HUES6 (cell line): ENCODE measurements at regions not wholly inside any gene's neighbourhood (a gene's known extent, or its start where the extent isn't known, plus 50 kb on each side); places are given as distances from the start of the nearest gene placed in this dataset.
"Not testable (repeated sequence)": the region's sequence is repeated elsewhere in the genome, so short reads cannot be mapped to it uniquely, and the experiment has no call there.

Experiments
- H3K27ac ChIP-seq: 2 replicates; pipeline ENCODE4 v1.7.0; 2013; ENCODE audit warnings: low read depth, mild to moderate bottlenecking, low read length, inconsistent platforms
- H3K27me3 ChIP-seq: 2 replicates; pipeline ENCODE4 v1.6.1; 2013; ENCODE audit warnings: low read length; ENCODE audit not compliant: control insufficient read depth, insufficient read depth
- H3K36me3 ChIP-seq: 2 replicates; pipeline ENCODE4 v1.6.1; 2013; ENCODE audit warnings: low read length; ENCODE audit not compliant: control insufficient read depth, insufficient read depth
- H3K4me1 ChIP-seq: 2 replicates; pipeline ENCODE4 v1.6.1; 2013; ENCODE audit warnings: low read length; ENCODE audit not compliant: control insufficient read depth, insufficient read depth
- H3K4me3 ChIP-seq: 2 replicates; pipeline ENCODE4 v1.5.1; 2013; ENCODE audit warnings: low read depth, low read length
- H3K9ac ChIP-seq: one replicate; pipeline ENCODE4 v1.6.1; 2013; ENCODE audit warnings: mild to moderate bottlenecking, low read length
- H3K9me3 ChIP-seq: 2 replicates; pipeline ENCODE4 v1.6.1; 2013; ENCODE audit warnings: low read depth, low read length; ENCODE audit not compliant: control insufficient read depth, insufficient read depth

GRCh38 chr6:27748661-27749060 is 163.5 kb downstream of the OR2B2 start:
- Histone ChIP-seq H3K4me3 (no peak overlapping the region), H3K9me3 (no peaks in the 10 kb centered on the region), H3K4me1 (no peaks in the 10 kb centered on the region), H3K27ac (no peak overlapping the region), H3K36me3 (no peaks in the 10 kb centered on the region), H3K27me3 (peaks cover 85% of the 10 kb centered on the region), H3K9ac (no peak overlapping the region)

DNA sequence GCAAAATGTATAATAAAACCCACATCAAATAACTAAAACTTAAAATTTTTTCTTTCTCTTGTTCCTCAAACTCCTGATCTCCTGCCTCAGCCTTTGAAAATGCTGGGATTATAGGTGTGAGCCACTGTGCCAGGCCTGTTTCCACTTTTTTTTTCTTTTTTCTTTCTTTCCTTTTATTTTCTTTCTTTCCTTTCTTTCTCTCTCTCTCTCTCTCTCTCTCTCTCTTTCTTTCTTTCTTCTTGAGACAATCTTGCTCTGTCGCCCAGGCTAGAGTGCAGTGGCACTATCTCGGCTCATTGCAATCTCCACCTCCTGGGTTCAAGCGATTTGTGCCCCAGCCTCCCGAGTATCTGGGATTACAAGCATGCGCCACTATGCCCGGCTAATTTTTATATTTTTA is 164.6 kb downstream of the OR2B2 start:
- no peaks in the 10 kb centered on the region for H3K36me3 ChIP-seq
- no peak overlapping the region for H3K27ac ChIP-seq
- no peak overlapping the region for H3K9ac ChIP-seq
- no peaks in the 10 kb centered on the region for H3K9me3 ChIP-seq
- no peak overlapping the region for H3K4me3 ChIP-seq
- no peaks in the 10 kb centered on the region for H3K4me1 ChIP-seq
- H3K27me3 ChIP-seq, result peaks cover 95% of the 10 kb centered on the region

DNA sequence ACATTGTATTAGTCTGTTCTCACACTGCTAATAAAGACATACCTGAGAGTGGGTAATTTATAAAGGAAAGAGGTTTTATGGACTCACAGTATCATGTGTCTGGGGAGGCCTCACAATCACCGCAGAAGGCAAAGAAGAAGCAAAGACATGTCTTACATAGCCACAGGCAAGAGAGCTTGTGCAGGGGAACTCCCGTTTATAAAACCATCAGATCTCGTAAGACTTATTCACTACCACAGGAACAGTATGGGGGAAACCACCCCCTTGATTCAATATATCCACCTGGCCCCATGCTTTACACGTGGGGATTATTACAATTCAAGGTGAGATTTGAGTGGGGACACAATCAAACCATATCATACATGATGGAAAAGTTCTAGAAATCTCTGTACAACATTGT is 165.3 kb downstream of the OR2B2 start:
- not testable (repeated sequence) for H3K4me3 ChIP-seq, H3K27ac ChIP-seq, H3K4me1 ChIP-seq, H3K9ac ChIP-seq, H3K36me3 ChIP-seq, H3K9me3 ChIP-seq
- H3K27me3 ChIP-seq, result peaks cover 100% of the 10 kb centered on the region

DNA sequence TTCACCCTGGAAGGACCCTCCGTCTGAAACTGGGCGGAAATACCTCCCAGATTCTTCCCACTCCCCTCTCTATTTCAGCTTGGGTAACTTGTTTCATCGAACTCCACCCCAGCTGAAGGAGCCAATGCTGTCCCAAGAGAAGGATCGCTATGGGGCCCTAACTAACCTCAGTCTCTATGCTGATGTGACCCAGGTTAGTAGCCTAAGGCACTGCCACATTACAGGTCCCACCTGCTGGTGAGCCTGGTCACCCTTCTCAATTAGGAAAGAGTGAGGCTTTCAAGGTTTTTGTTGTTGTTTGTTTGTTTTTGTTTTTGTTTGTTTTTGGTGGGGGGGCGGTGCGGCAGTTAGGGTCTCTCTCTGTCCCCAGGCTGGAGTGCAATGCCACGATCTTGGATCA is 168.4 kb downstream of the OR2B2 start:
- Histone ChIP-seq H3K9me3 (no peaks in the 10 kb centered on the region), H3K27ac (no peak overlapping the region), H3K4me3 (peak overlapping the region; percentile 39; the same call in 1 of the 2 replicates), H3K36me3 (no peaks in the 10 kb centered on the region), H3K9ac (no peak overlapping the region), H3K27me3 (peaks cover 91% of the 10 kb centered on the region), H3K4me1 (no peaks in the 10 kb centered on the region)

DNA sequence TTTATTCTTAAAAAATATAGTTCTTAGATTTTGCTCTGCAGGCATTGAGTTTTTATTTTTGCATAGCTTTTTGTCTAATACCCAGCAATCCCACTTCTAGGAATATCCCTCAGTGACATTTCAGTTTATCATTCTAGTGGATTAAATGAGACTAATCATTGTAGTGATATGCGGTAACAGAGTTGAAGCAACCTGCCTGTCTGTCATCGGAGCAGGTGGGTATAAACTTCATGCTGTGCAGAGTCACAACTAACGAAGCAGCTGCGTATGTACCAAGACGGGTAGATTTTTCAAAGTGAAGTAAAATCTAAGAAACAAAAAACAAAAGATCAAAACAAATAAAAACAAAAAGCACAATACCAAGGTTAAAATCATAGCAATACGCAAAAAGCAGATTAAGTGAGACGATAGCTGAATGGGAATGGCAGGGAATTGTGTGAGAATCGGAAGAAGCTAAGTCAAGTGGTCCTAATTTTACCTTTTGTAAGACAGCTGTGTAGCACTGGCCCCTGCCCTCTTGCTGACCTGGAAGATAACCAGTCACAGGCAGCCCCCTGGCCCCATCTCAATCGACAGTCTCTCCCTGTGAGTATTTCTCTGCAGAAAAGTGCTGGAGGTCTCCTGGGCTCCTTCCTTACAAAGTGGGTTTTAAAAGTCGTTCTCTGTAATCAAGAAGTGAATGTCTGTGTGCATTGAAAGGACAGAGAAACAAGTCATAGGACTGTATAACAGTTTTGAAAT is 169.2 kb downstream of the OR2B2 start:
- Histone ChIP-seq H3K27me3 (peaks cover 86% of the 10 kb centered on the region), H3K4me3 (no peak overlapping the region; the same call in 1 of the 2 replicates), H3K9me3 (no peaks in the 10 kb centered on the region), H3K36me3 (no peaks in the 10 kb centered on the region), H3K27ac (no peak overlapping the region), H3K9ac (no peak overlapping the region), H3K4me1 (no peaks in the 10 kb centered on the region)

DNA sequence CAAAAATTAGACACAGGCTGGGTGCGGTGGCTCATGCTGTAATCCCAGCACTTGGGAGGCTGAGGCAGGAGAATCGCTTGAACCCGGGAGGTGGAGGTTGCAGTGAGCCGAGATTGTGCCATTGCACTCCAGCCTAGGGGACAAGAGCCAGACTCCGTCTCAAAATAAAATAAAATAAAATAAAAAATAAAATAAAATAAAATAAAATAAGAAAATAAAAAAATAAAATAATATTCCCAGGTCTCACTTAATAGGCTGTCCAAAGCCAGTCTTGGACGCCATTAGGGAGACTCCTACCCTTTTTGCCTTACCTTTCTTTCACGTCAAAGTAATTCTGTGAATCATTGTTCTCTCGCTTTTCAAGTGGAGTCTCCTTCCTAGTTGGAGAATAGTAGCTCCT is 172.3 kb downstream of the OR2B2 start:
- peaks cover 74% of the 10 kb centered on the region for H3K27me3 ChIP-seq

DNA sequence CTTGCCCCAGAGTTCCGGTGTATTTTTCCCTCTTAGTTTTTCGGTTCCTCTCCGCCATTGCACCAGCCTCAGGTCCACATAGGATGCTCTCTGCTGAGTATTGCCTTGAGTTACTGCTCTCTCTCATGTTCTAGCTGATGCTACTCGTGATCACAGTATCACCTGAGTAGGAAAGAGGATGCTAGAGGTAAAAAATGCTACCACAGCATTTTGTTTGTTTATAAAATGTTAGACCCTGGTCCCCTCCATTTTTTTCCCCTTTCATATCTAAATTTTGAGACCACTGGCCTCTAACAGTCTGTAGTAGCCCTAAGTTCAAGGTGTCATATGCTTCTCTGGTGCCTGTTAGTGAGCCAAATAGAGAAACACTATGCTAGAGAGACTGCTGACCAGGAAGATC is 175.5 kb downstream of the OR2B2 start:
- Histone ChIP-seq H3K9ac (no peak overlapping the region), H3K9me3 (no peaks in the 10 kb centered on the region), H3K4me1 (no peaks in the 10 kb centered on the region), H3K27ac (no peak overlapping the region), H3K4me3 (no peak overlapping the region), H3K36me3 (no peaks in the 10 kb centered on the region), H3K27me3 (peaks cover 43% of the 10 kb centered on the region)

More for the DNA sequence above, 172.3 kb downstream of the OR2B2 start:
- H3K4me3 ChIP-seq, H3K36me3 ChIP-seq, H3K9ac ChIP-seq, H3K9me3 ChIP-seq, H3K4me1 ChIP-seq, H3K27ac ChIP-seq: not testable (repeated sequence)

GRCh38 chr6:27728442-27728841 is 183.8 kb downstream of the OR2B2 start:
- H3K36me3 ChIP-seq, result no peaks in the 10 kb centered on the region
- no peak overlapping the region for H3K4me3 ChIP-seq

GRCh38 chr6:27726619-27727023 is 185.6 kb downstream of the OR2B2 start:
- peaks cover 41% of the 10 kb centered on the region for H3K27me3 ChIP-seq
- no peaks in the 10 kb centered on the region for H3K36me3 ChIP-seq
- no peak overlapping the region for H3K9ac ChIP-seq
- no peaks in the 10 kb centered on the region for H3K9me3 ChIP-seq
- H3K27ac ChIP-seq, result no peak overlapping the region
- peaks cover 6% of the 10 kb centered on the region; the same call in 1 of the 2 replicates for H3K4me1 ChIP-seq
- no peak overlapping the region for H3K4me3 ChIP-seq

More at GRCh38 chr6:27728442-27728841, 183.8 kb downstream of the OR2B2 start:
- H3K4me1 ChIP-seq, result no peaks in the 10 kb centered on the region
- H3K27me3 ChIP-seq, result peaks cover 38% of the 10 kb centered on the region
- H3K9ac ChIP-seq, result no peak overlapping the region
- no peaks in the 10 kb centered on the region for H3K9me3 ChIP-seq
- no peak overlapping the region for H3K27ac ChIP-seq

DNA sequence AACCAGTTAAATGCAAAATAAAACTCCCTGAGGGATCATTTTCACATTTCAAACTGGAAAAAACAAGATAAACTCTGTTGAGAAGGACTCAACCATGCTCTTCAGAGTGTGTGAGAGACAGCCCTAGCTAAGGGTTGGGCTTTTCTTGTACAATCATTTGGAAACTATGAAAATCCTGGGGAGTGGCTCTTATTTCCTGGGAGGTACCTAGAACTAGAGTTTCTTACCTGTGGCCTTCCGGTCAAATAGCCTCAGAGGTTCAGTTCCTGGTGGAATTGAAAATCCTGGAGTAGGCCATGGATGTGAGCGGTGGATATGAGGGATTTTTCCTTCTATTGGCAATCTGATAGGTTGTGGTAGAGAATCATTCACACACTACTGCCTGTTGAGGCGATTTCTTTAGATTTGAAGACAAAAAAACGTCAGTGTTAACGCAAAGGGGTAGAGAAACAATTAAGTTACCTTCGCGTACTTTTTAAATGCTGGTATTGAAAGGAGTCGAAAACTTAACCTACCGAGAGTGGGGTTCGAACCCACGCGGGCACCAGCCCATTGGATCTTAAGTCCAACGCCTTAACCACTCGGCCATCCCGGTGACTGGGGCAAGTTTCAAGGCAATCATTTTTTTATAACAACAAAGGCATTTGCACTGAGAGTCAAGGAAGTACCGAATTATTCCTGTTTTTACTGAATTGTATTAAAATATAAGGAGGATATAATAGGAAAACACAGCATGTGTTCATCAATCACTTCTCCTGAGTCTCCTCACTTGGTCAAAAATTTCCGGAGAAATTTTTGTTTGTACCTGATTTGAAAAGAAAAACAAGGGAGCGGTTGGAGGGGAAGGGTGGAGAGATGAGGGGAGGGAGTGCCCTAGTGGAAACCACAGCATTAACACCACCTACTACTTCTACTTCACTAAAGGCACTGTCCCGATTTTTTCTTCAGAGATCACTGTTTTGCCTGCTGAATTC is 191.3 kb downstream of the OR2B2 start:
- H3K9ac ChIP-seq, result no peak overlapping the region
- H3K9me3 ChIP-seq, result no peaks in the 10 kb centered on the region
- no peaks in the 10 kb centered on the region for H3K36me3 ChIP-seq
- peaks cover 4% of the 10 kb centered on the region; the same call in 1 of the 2 replicates for H3K27me3 ChIP-seq
- H3K4me3 ChIP-seq, result peak overlapping the region; percentile 66
- H3K27ac ChIP-seq, result no peak overlapping the region
- peaks cover 6% of the 10 kb centered on the region; the same call in 1 of the 2 replicates for H3K4me1 ChIP-seq

GRCh38 chr6:27719039-27719438 is 193.2 kb downstream of the OR2B2 start:
- not testable (repeated sequence) for H3K4me1 ChIP-seq, H3K36me3 ChIP-seq, H3K27ac ChIP-seq, H3K27me3 ChIP-seq, H3K4me3 ChIP-seq, H3K9ac ChIP-seq, H3K9me3 ChIP-seq
